ENCODE measurements at regions not wholly inside any gene's neighbourhood (a gene's known extent, or its start where the extent isn't known, plus 50 kb on each side); places are given as distances from the start of the nearest gene placed in this dataset.

DNA sequence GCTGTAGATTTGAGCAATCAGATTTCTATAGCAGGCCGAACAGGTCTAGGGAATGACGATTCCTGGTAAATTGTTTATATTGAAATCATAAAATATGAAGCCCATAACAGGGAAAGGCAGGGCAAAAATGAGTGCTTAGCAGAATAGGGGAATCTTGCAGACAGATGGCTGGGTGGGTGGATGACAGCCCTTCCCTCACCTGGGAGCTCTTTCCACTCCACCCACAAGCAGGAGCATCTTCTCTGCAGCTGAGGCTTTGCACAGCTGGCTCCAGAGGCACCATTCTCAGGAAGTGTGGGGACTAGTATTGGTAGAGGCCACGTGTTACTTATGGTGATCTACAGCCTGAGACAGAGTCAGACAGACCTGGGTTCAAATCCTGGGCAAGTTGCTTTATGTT, 55.9 kb upstream of the SYN2 start:
- TF ChIP-seq, protein P1, sequence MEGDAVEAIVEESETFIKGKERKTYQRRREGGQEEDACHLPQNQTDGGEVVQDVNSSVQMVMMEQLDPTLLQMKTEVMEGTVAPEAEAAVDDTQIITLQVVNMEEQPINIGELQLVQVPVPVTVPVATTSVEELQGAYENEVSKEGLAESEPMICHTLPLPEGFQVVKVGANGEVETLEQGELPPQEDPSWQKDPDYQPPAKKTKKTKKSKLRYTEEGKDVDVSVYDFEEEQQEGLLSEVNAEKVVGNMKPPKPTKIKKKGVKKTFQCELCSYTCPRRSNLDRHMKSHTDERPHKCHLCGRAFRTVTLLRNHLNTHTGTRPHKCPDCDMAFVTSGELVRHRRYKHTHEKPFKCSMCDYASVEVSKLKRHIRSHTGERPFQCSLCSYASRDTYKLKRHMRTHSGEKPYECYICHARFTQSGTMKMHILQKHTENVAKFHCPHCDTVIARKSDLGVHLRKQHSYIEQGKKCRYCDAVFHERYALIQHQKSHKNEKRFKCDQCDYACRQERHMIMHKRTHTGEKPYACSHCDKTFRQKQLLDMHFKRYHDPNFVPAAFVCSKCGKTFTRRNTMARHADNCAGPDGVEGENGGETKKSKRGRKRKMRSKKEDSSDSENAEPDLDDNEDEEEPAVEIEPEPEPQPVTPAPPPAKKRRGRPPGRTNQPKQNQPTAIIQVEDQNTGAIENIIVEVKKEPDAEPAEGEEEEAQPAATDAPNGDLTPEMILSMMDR (conservative IDR thresholded peaks at IDR 0.05 in 1 of 2, IDR thresholded peaks at IDR 0.05 in 1 of 2; ENCODE audit: low read depth in 1 of 2, low read length in 2 of 2) = no peak
- TF ChIP-seq EZH2 (IDR thresholded peaks at IDR 0.05; ENCODE audit: low read length, missing control alignments) = no peak

All from fibroblast of lung (primary cell).